ENCODE measurements at regions not wholly inside any gene's neighbourhood (a gene's known extent, or its start where the extent isn't known, plus 50 kb on each side); places are given as distances from the start of the nearest gene placed in this dataset.

GRCh38 chr7:112596260-112596659, 115.5 kb downstream of the LSMEM1 start:
- H3K4me3 ChIP-seq (replicated peaks; ENCODE audit: low read depth, low read length): no peak overlapping the region
- DNase-seq (ENCODE audit: low read depth): peak; percentile 95

GRCh38 chr7:112596981-112597380, 116.2 kb downstream of the LSMEM1 start:
- H3K4me3 ChIP-seq (replicated peaks; ENCODE audit: low read depth, low read length): no peak overlapping the region
- TF ChIP-seq CTCF (IDR thresholded peaks at IDR 0.05; ENCODE audit: low read length, missing control alignments): no peak
- DNase-seq (ENCODE audit: low read depth): peak; percentile 47

More at GRCh38 chr7:112596260-112596659, 115.5 kb downstream of the LSMEM1 start:
- TF ChIP-seq CTCF (IDR thresholded peaks at IDR 0.05; ENCODE audit: low read length, missing control alignments): no peak

GRCh38 chr7:112603673-112604072, 122.9 kb downstream of the LSMEM1 start:
- no peak for TF ChIP-seq CTCF (IDR thresholded peaks at IDR 0.05; ENCODE audit: low read length, missing control alignments)
- DNase-seq (ENCODE audit: low read depth): no peak
- H3K4me3 ChIP-seq (replicated peaks; ENCODE audit: low read depth, low read length): no peak overlapping the region

GRCh38 chr7:112610636-112611035, 129.8 kb downstream of the LSMEM1 start:
- H3K4me3 ChIP-seq (replicated peaks; ENCODE audit: low read depth, low read length): no peak overlapping the region
- no peak for TF ChIP-seq CTCF (IDR thresholded peaks at IDR 0.05; ENCODE audit: low read length, missing control alignments)
- DNase-seq (ENCODE audit: low read depth): no peak

GRCh38 chr7:112615701-112616100, 134.9 kb downstream of the LSMEM1 start:
- TF ChIP-seq CTCF (IDR thresholded peaks at IDR 0.05; ENCODE audit: low read length, missing control alignments): no peak
- no peak overlapping the region for H3K4me3 ChIP-seq (replicated peaks; ENCODE audit: low read depth, low read length)
- DNase-seq (ENCODE audit: low read depth): no peak

- no peak overlapping the region for H3K4me3 ChIP-seq (replicated peaks; ENCODE audit: low read depth, low read length)
- no peak for DNase-seq (ENCODE audit: low read depth)
- TF ChIP-seq CTCF (IDR thresholded peaks at IDR 0.05; ENCODE audit: low read length, missing control alignments): no peak
Measured at GRCh38 chr7:112616295-112616694, 135.5 kb downstream of the LSMEM1 start.

- H3K4me3 ChIP-seq (replicated peaks; ENCODE audit: low read depth, low read length): no peak overlapping the region
Measured at GRCh38 chr7:112619343-112619742, 138.6 kb downstream of the LSMEM1 start.

More at GRCh38 chr7:112619343-112619742, 138.6 kb downstream of the LSMEM1 start:
- no peak for TF ChIP-seq CTCF (IDR thresholded peaks at IDR 0.05; ENCODE audit: low read length, missing control alignments)
- DNase-seq (ENCODE audit: low read depth): no peak

All from fibroblast of pulmonary artery (primary cell).